H9 (cell line): ENCODE measurements at regions not wholly inside any gene's neighbourhood (a gene's known extent, or its start where the extent isn't known, plus 50 kb on each side); places are given as distances from the start of the nearest gene placed in this dataset.

ENCODE experiments used
- DNase-seq: peaks from one replicate; pipeline ENCODE4 v3.0.0-alpha.2; 2017
- H2AFZ ChIP-seq: one replicate; pipeline ENCODE4 v1.6.1; 2013; ENCODE audit warnings: mild to moderate bottlenecking, low read length, control low read depth, moderate library complexity
- H2AK5ac ChIP-seq: 2 replicates; pipeline ENCODE4 v1.6.1; 2013; ENCODE audit warnings: low read length, control low read depth, mixed read lengths; ENCODE audit not compliant: insufficient read length
- H2BK120ac ChIP-seq: one replicate; pipeline ENCODE4 v1.6.1; 2013; ENCODE audit warnings: low read depth, mild to moderate bottlenecking, low read length, control low read depth, inconsistent platforms; ENCODE audit not compliant: poor library complexity, severe bottlenecking
- H2BK12ac ChIP-seq: 2 replicates; pipeline ENCODE4 v1.6.1; 2013; ENCODE audit warnings: low read length, control low read depth, mixed read lengths, low read depth; ENCODE audit not compliant: insufficient read length
- H2BK15ac ChIP-seq: 2 replicates; pipeline ENCODE4 v1.6.1; 2013; ENCODE audit warnings: low read depth, low read length, control low read depth
- H2BK20ac ChIP-seq: one replicate; pipeline ENCODE4 v1.6.1; 2013; ENCODE audit warnings: low read depth, mild to moderate bottlenecking, low read length, control low read depth, inconsistent platforms; ENCODE audit not compliant: poor library complexity, severe bottlenecking
- H2BK5ac ChIP-seq: 2 replicates; pipeline ENCODE4 v1.6.1; 2013; ENCODE audit warnings: low read length, control low read depth, mixed read lengths; ENCODE audit not compliant: insufficient read length
- H3K14ac ChIP-seq: 2 replicates; pipeline ENCODE4 v1.6.1; 2013; ENCODE audit warnings: low read length, control low read depth; ENCODE audit not compliant: insufficient read depth
- H3K18ac ChIP-seq: 2 replicates; pipeline ENCODE4 v1.6.1; 2013; ENCODE audit warnings: low read depth, mild to moderate bottlenecking, mixed read lengths, low read length, control low read depth; ENCODE audit not compliant: insufficient read length
- H3K23ac ChIP-seq: 2 replicates; pipeline ENCODE4 v1.6.1; 2013; ENCODE audit warnings: low read length, control low read depth, mixed read lengths, low read depth; ENCODE audit not compliant: insufficient read length
- H3K23me2 ChIP-seq: 2 replicates; pipeline ENCODE4 v1.6.1; 2013; ENCODE audit warnings: low read depth, mild to moderate bottlenecking, mixed read lengths, low read length, control low read depth; ENCODE audit not compliant: insufficient read length, poor library complexity, severe bottlenecking
- H3K27ac ChIP-seq: 2 replicates; pipeline ENCODE4 v1.5.1; 2013; ENCODE audit warnings: low read length, control low read depth, mixed read lengths, low read depth; ENCODE audit not compliant: insufficient read length
- H3K27me3 ChIP-seq: 2 replicates; pipeline ENCODE4 v1.6.1; 2013; ENCODE audit warnings: low read length, control low read depth, inconsistent platforms; ENCODE audit not compliant: insufficient read depth
- H3K4ac ChIP-seq: 2 replicates; pipeline ENCODE4 v1.6.1; 2013; ENCODE audit warnings: low read depth, mild to moderate bottlenecking, control low read depth, inconsistent platforms, low read length, moderate library complexity
- H3K4me1 ChIP-seq: 2 replicates; pipeline ENCODE4 v1.6.1; 2013; ENCODE audit warnings: low read length, control low read depth, inconsistent platforms; ENCODE audit not compliant: insufficient read depth
- H3K4me2 ChIP-seq: 2 replicates; pipeline ENCODE4 v1.6.1; 2013; ENCODE audit warnings: low read length, control low read depth, mixed read lengths; ENCODE audit not compliant: insufficient read length, insufficient read depth
- H3K56ac ChIP-seq: 2 replicates; pipeline ENCODE4 v1.6.1; 2013; ENCODE audit warnings: low read depth, mild to moderate bottlenecking, mixed read lengths, low read length, control low read depth; ENCODE audit not compliant: insufficient read length
- H3K79me1 ChIP-seq: 2 replicates; pipeline ENCODE4 v1.6.1; 2013; ENCODE audit warnings: low read depth, mild to moderate bottlenecking, moderate library complexity, low read length, control low read depth, inconsistent platforms; ENCODE audit not compliant: insufficient read depth, poor library complexity, severe bottlenecking
- H3K79me2 ChIP-seq: 2 replicates; pipeline ENCODE4 v1.6.1; 2013; ENCODE audit warnings: low read length, control low read depth, inconsistent platforms; ENCODE audit not compliant: insufficient read depth
- H3K9ac ChIP-seq: 2 replicates; pipeline ENCODE4 v1.6.1; 2013; ENCODE audit warnings: low read length, control low read depth, mixed read lengths; ENCODE audit not compliant: insufficient read length; ENCODE audit errors: extremely low read depth
- H3K9me3 ChIP-seq: one replicate; pipeline ENCODE4 v1.6.1; 2013; ENCODE audit warnings: low read depth, low read length, inconsistent platforms; ENCODE audit not compliant: control insufficient read depth
- H3T11ph ChIP-seq: one replicate; pipeline ENCODE4 v1.6.1; 2013; ENCODE audit warnings: mild to moderate bottlenecking, low read length, control low read depth, inconsistent platforms
- H4K20me1 ChIP-seq: one replicate; pipeline ENCODE4 v1.6.1; 2013; ENCODE audit not compliant: control insufficient read depth, insufficient read length, insufficient read depth
- H4K5ac ChIP-seq: 2 replicates; pipeline ENCODE4 v1.6.1; 2013; ENCODE audit warnings: low read depth, mild to moderate bottlenecking, mixed read lengths, low read length, control low read depth; ENCODE audit not compliant: insufficient read length
- H4K8ac ChIP-seq: replicated peaks from 2 replicates; pipeline ENCODE4 v1.6.1; 2013; ENCODE audit warnings: low read length, control low read depth, mixed read lengths, low read depth; ENCODE audit not compliant: insufficient read length
- H4K91ac ChIP-seq: 2 replicates; pipeline ENCODE4 v1.6.1; 2013; ENCODE audit warnings: low read depth, mild to moderate bottlenecking, moderate library complexity, mixed read lengths, low read length, control low read depth; ENCODE audit not compliant: insufficient read length
- H3K27ac Mint-ChIP-seq, 3 experiments: 2 replicates in 2 of 3; 3 replicates in 1 of 3; pipeline ENCODE4 v1.8.0; 2020 to 2021; ENCODE audit warnings: mixed read lengths in 3 of 3, mild to moderate bottlenecking in 1 of 3, moderate library complexity in 1 of 3
- H3K27me3 Mint-ChIP-seq: 2 replicates; pipeline ENCODE4 v1.8.0; 2021; ENCODE audit warnings: low read depth, mild to moderate bottlenecking, moderate library complexity, mixed read lengths
- H3K36me3 Mint-ChIP-seq, 3 experiments: 2 replicates in 2 of 3; 3 replicates in 1 of 3; pipeline ENCODE4 v1.8.0; 2020 to 2021; ENCODE audit warnings: low read depth in 3 of 3, mixed read lengths in 3 of 3; ENCODE audit not compliant: insufficient read depth in 1 of 3
- H3K4me1 Mint-ChIP-seq, 2 experiments: 2 replicates each; pipeline ENCODE4 v1.8.0; 2020; ENCODE audit warnings: mixed read lengths in 2 of 2
- H3K4me3 Mint-ChIP-seq, 2 experiments: 2 replicates in 1 of 2; 3 replicates in 1 of 2; pipeline ENCODE4 v1.8.0; 2020 to 2021; ENCODE audit warnings: mild to moderate bottlenecking in 2 of 2, mixed read lengths in 2 of 2, moderate library complexity in 1 of 2
- H3K9me3 Mint-ChIP-seq, 2 experiments: 2 replicates in 1 of 2; 3 replicates in 1 of 2; pipeline ENCODE4 v1.8.0; 2020; ENCODE audit warnings: mild to moderate bottlenecking in 2 of 2, mixed read lengths in 2 of 2, moderate library complexity in 1 of 2
- CTCF ChIP-seq: fragments of 200-600 bp; sonication (generic); conservative IDR thresholded peaks from 3 replicates; pipeline ENCODE4 v1.8.0; 2021; ENCODE audit warnings: antibody characterized with exemption, mild to moderate bottlenecking
- WGBS: extraction: QIAGEN DNeasy Blood & Tissue Kit; methylation state at CpG from one replicate; pipeline ENCODE4 v1.1.7; 2013; ENCODE audit warnings: missing lambda C conversion rate, low lambda C conversion rate, mixed read lengths; ENCODE audit not compliant: insufficient read length; ENCODE audit errors: extremely low coverage; 5-methylcytosine and 5-hydroxymethylcytosine counted together

DNA sequence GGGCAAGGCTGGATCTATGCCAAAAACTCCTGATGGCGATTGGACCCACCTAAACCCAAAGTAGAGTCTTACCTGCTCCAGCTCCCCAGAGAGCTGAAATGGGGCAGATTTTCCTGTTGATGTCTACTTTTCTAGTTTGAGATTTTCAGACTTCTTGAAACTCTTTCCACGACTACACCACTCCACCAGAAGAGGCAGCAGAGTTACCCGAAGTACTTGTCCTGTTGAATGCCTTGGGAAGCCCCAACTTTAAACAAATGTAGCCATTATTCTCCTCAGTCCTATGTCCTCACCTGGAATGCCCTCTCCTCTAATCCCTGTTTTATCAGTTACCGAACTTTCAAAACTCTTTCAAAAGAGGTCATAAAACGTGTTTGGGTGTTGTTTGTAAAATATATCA lies 843.8 kb downstream of the VGLL3 start:
- Mint-ChIP-seq H3K36me3 (no peaks in the 10 kb centered on the region; a peak in 2 of 7 replicates), H3K4me3 (no peak overlapping the region), H3K9me3 (no peaks in the 10 kb centered on the region), H3K4me1 (peaks cover 2% of the 10 kb centered on the region in 2 experiments), H3K27ac (no peak overlapping the region), H3K27me3 (no peaks in the 10 kb centered on the region)
- TF ChIP-seq CTCF, result peak; percentile 51; the same call in 2 of the 3 replicates
- Histone ChIP-seq H3K79me2 (no peaks in the 10 kb centered on the region), H2BK15ac (no peak overlapping the region), H3K4ac (no peak overlapping the region), H2AK5ac (no peak overlapping the region), H4K20me1 (no peaks in the 10 kb centered on the region), H3K27ac (no peak overlapping the region), H3K14ac (no peak overlapping the region), H2AFZ (no peak overlapping the region), H3K18ac (no peak overlapping the region), H3K27me3 (no peaks in the 10 kb centered on the region), H3T11ph (no peak overlapping the region), H2BK12ac (no peak overlapping the region), H2BK5ac (no peak overlapping the region), H3K9ac (no peak overlapping the region), H3K9me3 (no peaks in the 10 kb centered on the region), H3K56ac (no peak overlapping the region), H3K4me1 (no peaks in the 10 kb centered on the region), H3K23me2 (no peaks in the 10 kb centered on the region), H3K23ac (no peak overlapping the region), H2BK120ac (no peak overlapping the region), H4K5ac (no peak overlapping the region), H3K4me2 (no peak overlapping the region), H3K79me1 (no peaks in the 10 kb centered on the region), H2BK20ac (no peak overlapping the region), H4K8ac (no peak overlapping the region), H4K91ac (no peak overlapping the region)
- WGBS, result no CpG with 5 or more reads among the region's 5 CpGs
- peak; percentile 31 for DNase-seq
